Activated naive CD8-positive, alpha-beta T cell treated with anti-CD3 and anti-CD28 coated beads, Interleukin-2, amount 10 ng/mL, durations not matched to agents 7 days and 5 days (primary cell): ENCODE measurements at regions not wholly inside any gene's neighbourhood (a gene's known extent, or its start where the extent isn't known, plus 50 kb on each side); places are given as distances from the start of the nearest gene placed in this dataset.

Experiments used
- ATAC-seq: fragments of 150-1000 bp; cut with Tn5 transposase; one replicate; pipeline ENCODE4 v1.10.0; 2021; ENCODE audit warnings: low read depth, moderate library complexity
- POLR2A ChIA-PET: fragments of 350-600 bp; sonication (Branson Sonifier 250); formaldehyde crosslinking; loops from one replicate; lab custom pipeline; 2021; ENCODE audit warnings: antibody characterized with exemption; lab: Charles Lee
- DNase-seq: peaks from one replicate; pipeline ENCODE4 v3.0.0; 2021
- H3K27ac Mint-ChIP-seq: one replicate; pipeline ENCODE4 v1.8.0; 2022; ENCODE audit warnings: mild to moderate bottlenecking, mixed read lengths
- H3K27me3 Mint-ChIP-seq: one replicate; pipeline ENCODE4 v1.8.0; 2022; ENCODE audit warnings: mild to moderate bottlenecking, moderate library complexity, mixed read lengths
- H3K36me3 Mint-ChIP-seq: one replicate; pipeline ENCODE4 v1.8.0; 2021; ENCODE audit warnings: mild to moderate bottlenecking, mixed read lengths
- H3K4me1 Mint-ChIP-seq: one replicate; pipeline ENCODE4 v1.8.0; 2021; ENCODE audit warnings: mixed read lengths
- H3K4me3 Mint-ChIP-seq: one replicate; pipeline ENCODE4 v1.8.0; 2022; ENCODE audit warnings: mild to moderate bottlenecking, moderate library complexity, mixed read lengths
- H3K9me3 Mint-ChIP-seq: one replicate; pipeline ENCODE4 v1.8.0; 2021; ENCODE audit warnings: mixed read lengths

DNA sequence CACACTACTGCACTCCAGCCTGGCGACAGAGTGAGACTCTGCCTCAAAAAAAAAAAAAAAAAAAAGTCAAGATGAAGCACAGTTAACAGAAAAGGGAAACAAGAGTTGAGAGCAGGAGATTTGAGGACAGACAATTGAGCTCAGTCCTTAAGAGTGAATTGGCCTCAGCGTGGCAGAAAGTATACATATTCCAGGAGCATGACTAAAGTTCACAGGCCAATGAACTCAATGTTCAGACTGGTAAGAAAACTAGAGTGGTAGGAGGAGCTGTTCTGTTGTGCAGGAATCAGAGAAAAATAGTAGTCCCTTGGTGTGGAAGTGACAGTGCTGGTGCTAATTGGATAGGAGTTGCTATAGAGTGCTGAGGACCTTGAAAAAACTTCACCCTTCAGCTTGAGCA lies 60.0 kb downstream of the NRN1 start:
- Mint-ChIP-seq H3K27me3 (peaks cover 20% of the 10 kb centered on the region), H3K9me3 (peaks cover 21% of the 10 kb centered on the region), H3K4me3 (no peak overlapping the region), H3K27ac (no peak overlapping the region), H3K4me1 (peaks cover 4% of the 10 kb centered on the region), H3K36me3 (peaks cover 14% of the 10 kb centered on the region)
- DNase-seq = no peak
- POLR2A ChIA-PET = no interaction called here
- ATAC-seq = no peak

- POLR2A ChIA-PET = no interaction called here
- Mint-ChIP-seq H3K4me3 (no peak overlapping the region), H3K36me3 (peaks cover 14% of the 10 kb centered on the region), H3K27ac (no peak overlapping the region), H3K27me3 (peaks cover 18% of the 10 kb centered on the region), H3K4me1 (peaks cover 4% of the 10 kb centered on the region), H3K9me3 (peaks cover 21% of the 10 kb centered on the region)
- DNase-seq (no peak), ATAC-seq (no peak)
These were observed 60.5 kb downstream of the NRN1 start for GRCh38 chr6:5946181-5946580.

GRCh38 chr6:5943591-5943990 lies 63.1 kb downstream of the NRN1 start:
- ATAC-seq (no peak), DNase-seq (no peak)
- Mint-ChIP-seq H3K4me3 (no peak overlapping the region), H3K27ac (no peak overlapping the region), H3K36me3 (peaks cover 14% of the 10 kb centered on the region), H3K4me1 (peaks cover 4% of the 10 kb centered on the region), H3K9me3 (peaks cover 21% of the 10 kb centered on the region), H3K27me3 (peaks cover 14% of the 10 kb centered on the region)
- POLR2A ChIA-PET = no interaction called here

- Mint-ChIP-seq H3K4me1 (peaks cover 4% of the 10 kb centered on the region), H3K27me3 (peaks cover 10% of the 10 kb centered on the region), H3K4me3 (no peak overlapping the region), H3K9me3 (peaks cover 21% of the 10 kb centered on the region), H3K27ac (no peak overlapping the region), H3K36me3 (peaks cover 14% of the 10 kb centered on the region)
- no peak for DNase-seq
- POLR2A ChIA-PET = interaction anchor here (1.0 kb wide), 1 partner anchor 33 kb away, joined by 3 read pairs; no protein-coding TSS in a partner anchor
- ATAC-seq = no peak
These were observed 64.1 kb downstream of the NRN1 start for GRCh38 chr6:5942591-5942990.

DNA sequence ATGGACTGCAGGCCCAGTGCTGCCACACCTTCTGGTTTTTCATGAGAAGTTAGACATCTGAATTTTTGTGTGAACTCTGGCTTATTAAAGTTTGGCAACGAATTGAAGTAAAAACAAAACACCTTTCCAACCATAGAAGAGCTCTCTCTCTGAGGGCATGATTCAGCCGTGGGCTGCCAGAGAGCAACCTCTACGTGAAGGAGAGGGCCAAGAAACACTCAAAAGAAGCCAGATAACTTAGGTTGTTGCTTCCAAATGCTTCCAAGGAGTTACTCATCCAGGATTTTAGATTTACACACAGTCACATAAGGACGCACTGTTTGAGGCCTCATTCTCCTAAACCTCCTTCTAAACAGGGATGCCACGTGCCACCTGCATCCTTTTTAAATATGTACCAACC lies 65.5 kb downstream of the NRN1 start:
- H3K4me3 Mint-ChIP-seq = no peak overlapping the region
- H3K9me3 Mint-ChIP-seq = peaks cover 21% of the 10 kb centered on the region
- H3K27me3 Mint-ChIP-seq = peaks cover 6% of the 10 kb centered on the region
- peaks cover 12% of the 10 kb centered on the region for H3K36me3 Mint-ChIP-seq
- POLR2A ChIA-PET = no interaction called here
- H3K27ac Mint-ChIP-seq = no peak overlapping the region
- ATAC-seq = no peak
- H3K4me1 Mint-ChIP-seq = peaks cover 4% of the 10 kb centered on the region
- no peak for DNase-seq

- no peak for DNase-seq
- Mint-ChIP-seq H3K4me3 (no peak overlapping the region), H3K9me3 (peaks cover 13% of the 10 kb centered on the region), H3K27me3 (peaks cover 15% of the 10 kb centered on the region), H3K36me3 (peaks cover 10% of the 10 kb centered on the region), H3K27ac (no peak overlapping the region), H3K4me1 (peaks cover 4% of the 10 kb centered on the region)
- ATAC-seq = no peak
- POLR2A ChIA-PET = no interaction called here
These were observed 67.8 kb downstream of the NRN1 start for GRCh38 chr6:5938934-5939333.

- ATAC-seq (no peak), DNase-seq (no peak)
- Mint-ChIP-seq H3K27me3 (peaks cover 13% of the 10 kb centered on the region), H3K4me3 (no peak overlapping the region), H3K36me3 (peaks cover 4% of the 10 kb centered on the region), H3K4me1 (peaks cover 4% of the 10 kb centered on the region), H3K9me3 (peaks cover 7% of the 10 kb centered on the region), H3K27ac (no peak overlapping the region)
- POLR2A ChIA-PET = no interaction called here
These were observed 68.6 kb downstream of the NRN1 start for GRCh38 chr6:5937936-5938706.

DNA sequence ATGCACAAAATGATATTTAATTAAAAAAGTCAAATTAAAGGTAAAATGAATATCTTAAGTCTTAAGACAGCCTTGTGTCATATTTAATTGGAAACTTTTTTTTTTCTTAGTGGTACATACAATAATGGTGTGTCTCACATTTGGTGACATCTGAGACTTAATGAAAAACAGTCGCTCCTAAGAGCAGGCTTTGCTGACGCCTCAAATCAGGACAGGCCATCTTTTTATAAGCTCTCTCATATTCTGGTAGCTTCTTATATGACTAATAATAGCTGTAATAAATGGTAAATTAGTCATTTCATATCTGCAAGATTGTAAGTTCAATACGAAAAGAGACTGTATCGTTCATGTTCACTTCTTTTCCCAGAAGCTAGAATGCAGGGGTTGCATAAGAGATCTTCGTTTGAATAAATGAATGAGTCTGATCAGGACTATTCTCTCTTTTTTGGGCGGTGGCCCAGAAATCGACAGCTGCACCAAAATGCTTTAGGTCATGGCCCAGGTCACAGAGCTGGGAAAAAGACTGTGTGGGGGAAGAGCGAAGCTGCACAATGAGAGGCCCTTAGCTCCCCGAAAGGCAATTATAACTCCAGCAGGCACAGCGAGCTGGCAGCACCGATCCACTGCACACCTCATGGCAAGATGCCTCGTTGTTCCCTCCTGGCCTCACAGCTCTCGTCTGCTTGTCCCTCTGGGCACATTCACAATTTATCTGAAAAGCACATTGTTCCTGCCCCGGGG lies 69.4 kb downstream of the NRN1 start:
- POLR2A ChIA-PET = no interaction called here
- Mint-ChIP-seq H3K27me3 (peaks cover 20% of the 10 kb centered on the region), H3K36me3 (peaks cover 2% of the 10 kb centered on the region), H3K27ac (no peak overlapping the region), H3K4me1 (peaks cover 1% of the 10 kb centered on the region), H3K4me3 (no peak overlapping the region), H3K9me3 (peaks cover 4% of the 10 kb centered on the region)
- DNase-seq (no peak), ATAC-seq (no peak)

DNA sequence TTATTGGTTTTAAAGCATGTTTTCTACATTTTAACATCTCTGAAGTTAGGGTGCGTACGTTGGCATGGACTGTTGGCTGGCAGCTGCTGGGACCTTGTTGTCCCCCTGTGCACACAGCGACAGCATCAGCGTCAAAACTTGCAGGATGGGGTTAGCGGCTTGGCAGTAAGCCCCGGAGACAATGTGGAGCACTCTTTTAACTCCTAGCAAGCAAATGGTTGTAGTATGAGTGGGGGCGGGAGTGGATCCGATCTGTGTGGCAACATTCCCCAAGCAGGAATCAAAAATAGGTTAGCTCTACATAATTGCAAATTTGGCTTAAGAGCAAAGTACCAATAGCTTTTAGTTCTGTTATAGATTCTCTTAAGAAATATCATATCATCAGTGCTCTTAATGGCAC lies 70.1 kb downstream of the NRN1 start:
- no peak for ATAC-seq
- DNase-seq = no peak
- Mint-ChIP-seq H3K9me3 (no peaks in the 10 kb centered on the region), H3K36me3 (no peaks in the 10 kb centered on the region), H3K4me3 (no peak overlapping the region), H3K27ac (no peak overlapping the region), H3K4me1 (no peaks in the 10 kb centered on the region), H3K27me3 (peaks cover 24% of the 10 kb centered on the region)
- POLR2A ChIA-PET = no interaction called here

GRCh38 chr6:5936140-5936539 lies 70.6 kb downstream of the NRN1 start:
- peaks cover 24% of the 10 kb centered on the region for H3K27me3 Mint-ChIP-seq
- no peak overlapping the region for H3K27ac Mint-ChIP-seq
- ATAC-seq (no peak), DNase-seq (no peak)
- POLR2A ChIA-PET = no interaction called here
- no peaks in the 10 kb centered on the region for H3K9me3 Mint-ChIP-seq
- H3K4me3 Mint-ChIP-seq = no peak overlapping the region
- no peaks in the 10 kb centered on the region for H3K36me3 Mint-ChIP-seq
- H3K4me1 Mint-ChIP-seq = peaks cover under 1% of the 10 kb centered on the region

- POLR2A ChIA-PET = no interaction called here
- H3K36me3 Mint-ChIP-seq = no peaks in the 10 kb centered on the region
- DNase-seq = no peak
- peaks cover 2% of the 10 kb centered on the region for H3K9me3 Mint-ChIP-seq
- no peak overlapping the region for H3K27ac Mint-ChIP-seq
- H3K27me3 Mint-ChIP-seq = peaks cover 27% of the 10 kb centered on the region
- H3K4me1 Mint-ChIP-seq = peaks cover 16% of the 10 kb centered on the region
- ATAC-seq = no peak
- H3K4me3 Mint-ChIP-seq = no peak overlapping the region
These were observed 75.8 kb downstream of the NRN1 start for GRCh38 chr6:5930968-5931367.

GRCh38 chr6:5930143-5930770 lies 76.5 kb downstream of the NRN1 start:
- ATAC-seq = peak; percentile 36
- POLR2A ChIA-PET = no interaction called here

DNA sequence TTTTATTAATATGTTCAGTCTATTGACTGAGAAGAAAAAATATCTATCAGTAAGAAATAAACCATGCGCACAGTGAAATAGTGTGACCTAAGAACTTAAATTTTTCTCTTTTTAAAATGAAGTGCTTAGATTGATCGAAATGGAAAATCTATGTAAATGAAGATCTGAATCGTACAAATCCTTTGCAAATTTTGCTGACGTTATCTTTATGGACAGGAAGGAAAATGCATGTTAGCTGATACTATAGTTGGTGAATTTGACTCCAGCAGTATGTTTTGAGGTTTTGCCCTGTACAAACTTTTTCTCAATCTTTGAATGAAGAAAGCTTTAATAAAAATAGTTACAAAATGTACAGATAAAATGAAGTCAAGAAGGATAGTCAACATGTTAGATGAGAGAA lies 82.9 kb downstream of the NRN1 start:
- POLR2A ChIA-PET = no interaction called here
- no peak for DNase-seq
- no peak for ATAC-seq
- H3K9me3 Mint-ChIP-seq = peaks cover 7% of the 10 kb centered on the region
- H3K27me3 Mint-ChIP-seq = peaks cover 18% of the 10 kb centered on the region
- H3K36me3 Mint-ChIP-seq = peaks cover 1% of the 10 kb centered on the region
- H3K27ac Mint-ChIP-seq = no peak overlapping the region
- peaks cover 4% of the 10 kb centered on the region for H3K4me1 Mint-ChIP-seq
- no peak overlapping the region for H3K4me3 Mint-ChIP-seq

More at GRCh38 chr6:5930143-5930770, 76.5 kb downstream of the NRN1 start:
- Mint-ChIP-seq H3K27me3 (peaks cover 22% of the 10 kb centered on the region), H3K4me1 (peaks cover 16% of the 10 kb centered on the region), H3K9me3 (peaks cover 2% of the 10 kb centered on the region), H3K27ac (no peak overlapping the region), H3K4me3 (peak overlapping the region; percentile 55), H3K36me3 (no peaks in the 10 kb centered on the region)
- no peak for DNase-seq
